ENCODE measurements at regions not wholly inside any gene's neighbourhood (a gene's known extent, or its start where the extent isn't known, plus 50 kb on each side); places are given as distances from the start of the nearest gene placed in this dataset.

DNA sequence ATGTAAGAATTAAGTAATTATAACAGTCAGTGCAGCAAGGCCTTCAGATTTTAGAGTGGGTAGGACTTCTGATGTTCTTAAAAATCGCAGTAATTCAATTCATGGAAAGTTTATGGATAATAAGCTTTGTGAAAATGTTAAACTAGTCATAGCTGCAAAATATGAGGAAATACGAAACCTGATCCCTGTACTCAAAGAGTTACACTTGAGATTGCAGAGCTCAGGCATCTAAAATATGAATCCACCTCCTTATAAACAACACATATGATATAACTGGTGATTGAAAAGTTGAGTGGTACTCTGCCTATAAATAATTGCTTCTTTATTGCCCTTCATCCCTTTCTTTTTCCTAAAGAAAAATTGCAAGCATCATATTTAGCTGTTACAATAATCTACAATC is 473.3 kb downstream of the OTOL1 start:
- Histone ChIP-seq H3K79me2 (ENCODE audit: insufficient read depth, low read length) (no peaks in the 10 kb centered on the region), H3K36me3 (replicated peaks in 1 of 2; ENCODE audit: control insufficient read depth in 1 of 2, insufficient read depth in 2 of 2, low read length in 2 of 2) (no peaks in the 10 kb centered on the region), H2AFZ (ENCODE audit: low read length) (no peak overlapping the region), H3K4me1 (ENCODE audit: insufficient read depth, low read length) (no peaks in the 10 kb centered on the region), H4K20me1 (ENCODE audit: insufficient read depth, low read length) (no peaks in the 10 kb centered on the region), H3K4me3 (replicated peaks in 1 of 3; ENCODE audit: insufficient read depth in 1 of 3, low read depth in 2 of 3, low read length in 3 of 3) (no peak overlapping the region), H3K27ac (ENCODE audit: extremely low read length, insufficient read depth, low read length) (no peak overlapping the region), H3K4me2 (ENCODE audit: low read depth, low read length) (no peak overlapping the region), H3K27me3 (ENCODE audit: control insufficient read depth in 1 of 2, insufficient read depth in 2 of 2, low read length in 2 of 2) (no peaks in the 10 kb centered on the region), H3K9me3 (ENCODE audit: low read length) (peaks cover 14% of the 10 kb centered on the region), H3K9ac (ENCODE audit: insufficient read depth, low read depth, low read length) (no peak overlapping the region)
- ATAC-seq = no peak
- BruUV-seq (replicated peaks) = no TSS peak
- in situ Hi-C loops (cut with HindIII; ENCODE audit: extremely low pct_ligation_motif_present, low pct_unique_long_range_greater_than_20kb) (no loop called here), intact Hi-C loops (cut with micrococcal nuclease; ENCODE audit: unreplicated experiment) (no loop called here)
- POLR2A ChIA-PET = no interaction called here
- DNase-seq (ENCODE audit: low spot score) = no peak
- FAIRE-seq = no peak
- TF ChIP-seq, protein P1, sequence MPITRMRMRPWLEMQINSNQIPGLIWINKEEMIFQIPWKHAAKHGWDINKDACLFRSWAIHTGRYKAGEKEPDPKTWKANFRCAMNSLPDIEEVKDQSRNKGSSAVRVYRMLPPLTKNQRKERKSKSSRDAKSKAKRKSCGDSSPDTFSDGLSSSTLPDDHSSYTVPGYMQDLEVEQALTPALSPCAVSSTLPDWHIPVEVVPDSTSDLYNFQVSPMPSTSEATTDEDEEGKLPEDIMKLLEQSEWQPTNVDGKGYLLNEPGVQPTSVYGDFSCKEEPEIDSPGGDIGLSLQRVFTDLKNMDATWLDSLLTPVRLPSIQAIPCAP (CRISPR knock-in tag; IDR thresholded peaks at IDR 0.05; ENCODE audit: low read depth) = no peak
- TF ChIP-seq ZNF549 (CRISPR knock-in tag; IDR thresholded peaks at IDR 0.05) = no peak
- TF ChIP-seq XRCC5 (optimal IDR thresholded peaks at IDR 0.05; ENCODE audit: low read length) = no peak
- TF ChIP-seq, protein P2, sequence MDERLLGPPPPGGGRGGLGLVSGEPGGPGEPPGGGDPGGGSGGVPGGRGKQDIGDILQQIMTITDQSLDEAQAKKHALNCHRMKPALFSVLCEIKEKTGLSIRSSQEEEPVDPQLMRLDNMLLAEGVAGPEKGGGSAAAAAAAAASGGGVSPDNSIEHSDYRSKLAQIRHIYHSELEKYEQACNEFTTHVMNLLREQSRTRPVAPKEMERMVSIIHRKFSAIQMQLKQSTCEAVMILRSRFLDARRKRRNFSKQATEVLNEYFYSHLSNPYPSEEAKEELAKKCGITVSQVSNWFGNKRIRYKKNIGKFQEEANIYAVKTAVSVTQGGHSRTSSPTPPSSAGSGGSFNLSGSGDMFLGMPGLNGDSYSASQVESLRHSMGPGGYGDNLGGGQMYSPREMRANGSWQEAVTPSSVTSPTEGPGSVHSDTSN (CRISPR knock-in tag; IDR thresholded peaks at IDR 0.05) = no peak
- TF ChIP-seq, protein P3, sequence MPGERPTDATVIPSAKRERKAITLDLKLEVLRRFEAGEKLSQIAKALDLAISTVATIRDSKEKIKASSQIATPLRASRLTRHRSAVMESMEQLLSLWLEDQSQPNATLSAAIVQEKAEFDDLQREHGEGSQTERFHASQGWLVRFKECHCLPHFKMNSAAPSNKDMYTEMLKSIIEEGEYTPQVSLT (CRISPR knock-in tag; IDR thresholded peaks at IDR 0.05; ENCODE audit: borderline replicate concordance, low read depth) = no peak
- TF ChIP-seq TCF7L2 (IDR thresholded peaks at IDR 0.05; ENCODE audit: low read depth, low read length) = no peak
- TF ChIP-seq BRD4 (CRISPR knock-in tag; IDR thresholded peaks at IDR 0.05) = no peak
- TF ChIP-seq NBN (conservative IDR thresholded peaks at IDR 0.05) = no peak
- no peak for TF ChIP-seq ZNF264 (CRISPR knock-in tag; IDR thresholded peaks at IDR 0.05)
- TF ChIP-seq, protein P4, sequence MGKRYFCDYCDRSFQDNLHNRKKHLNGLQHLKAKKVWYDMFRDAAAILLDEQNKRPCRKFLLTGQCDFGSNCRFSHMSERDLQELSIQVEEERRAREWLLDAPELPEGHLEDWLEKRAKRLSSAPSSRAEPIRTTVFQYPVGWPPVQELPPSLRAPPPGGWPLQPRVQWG (CRISPR knock-in tag; IDR thresholded peaks at IDR 0.05; ENCODE audit: borderline replicate concordance, low read depth) = no peak
- TF ChIP-seq ZNF556 (CRISPR knock-in tag; IDR thresholded peaks at IDR 0.05; ENCODE audit: borderline replicate concordance) = no peak
- WGBS (ENCODE audit: low lambda C conversion rate) = 7% methylated on average over 2 of the region's 2 CpGs
- CTCF ChIA-PET (ENCODE audit: low intra/inter-chr PET ratio, low total read pairs) = no interaction called here

Measured in HepG2 (cell line).